Stomach (tissue), 4 donors: ENCODE measurements at regions not wholly inside any gene's neighbourhood (a gene's known extent, or its start where the extent isn't known, plus 50 kb on each side); places are given as distances from the start of the nearest gene placed in this dataset.

Source experiments
- POLR2A ChIP-seq, 4 donors: fragments of 450-650 bp; IDR thresholded peaks; one replicate each; pipeline ENCODE4 v1.6.1; 2016; ENCODE audit warnings: antibody characterized with exemption in 4 of 4, control low read depth in 2 of 4, mild to moderate bottlenecking in 1 of 4, moderate library complexity in 1 of 4
- TF ChIP-seq, protein P1 (sequence below), 7 experiments: fragments of 450-650 bp in 4 of 7; fragments of 200-600 bp in 3 of 7; sonication (generic) in 3 of 7; IDR thresholded peaks; one replicate each; pipeline ENCODE4 v1.5.1; 2016 to 2019; ENCODE audit warnings: antibody characterized with exemption in 7 of 7, control low read depth in 2 of 7, mild to moderate bottlenecking in 1 of 7

DNA sequence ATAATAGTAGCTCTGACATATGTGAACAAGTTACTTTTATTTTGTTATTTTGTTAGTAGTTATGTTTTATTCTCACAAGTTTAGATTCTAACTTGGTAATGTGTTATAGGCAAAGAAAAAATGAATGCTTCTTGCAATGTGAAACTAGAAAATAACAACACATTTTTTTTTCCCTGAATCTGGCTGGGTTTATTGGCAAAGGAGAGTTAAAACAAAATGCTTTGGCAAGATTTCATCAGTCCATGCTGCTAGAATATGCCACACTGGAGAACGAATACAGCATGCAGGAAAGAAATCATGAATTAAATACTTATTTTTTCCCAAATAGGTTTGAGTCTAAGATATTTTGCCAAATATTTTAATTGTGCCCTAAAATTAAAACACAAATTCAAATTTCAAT lies 1048.1 kb upstream of the ACO1 start:
- TF ChIP-seq, protein P1, sequence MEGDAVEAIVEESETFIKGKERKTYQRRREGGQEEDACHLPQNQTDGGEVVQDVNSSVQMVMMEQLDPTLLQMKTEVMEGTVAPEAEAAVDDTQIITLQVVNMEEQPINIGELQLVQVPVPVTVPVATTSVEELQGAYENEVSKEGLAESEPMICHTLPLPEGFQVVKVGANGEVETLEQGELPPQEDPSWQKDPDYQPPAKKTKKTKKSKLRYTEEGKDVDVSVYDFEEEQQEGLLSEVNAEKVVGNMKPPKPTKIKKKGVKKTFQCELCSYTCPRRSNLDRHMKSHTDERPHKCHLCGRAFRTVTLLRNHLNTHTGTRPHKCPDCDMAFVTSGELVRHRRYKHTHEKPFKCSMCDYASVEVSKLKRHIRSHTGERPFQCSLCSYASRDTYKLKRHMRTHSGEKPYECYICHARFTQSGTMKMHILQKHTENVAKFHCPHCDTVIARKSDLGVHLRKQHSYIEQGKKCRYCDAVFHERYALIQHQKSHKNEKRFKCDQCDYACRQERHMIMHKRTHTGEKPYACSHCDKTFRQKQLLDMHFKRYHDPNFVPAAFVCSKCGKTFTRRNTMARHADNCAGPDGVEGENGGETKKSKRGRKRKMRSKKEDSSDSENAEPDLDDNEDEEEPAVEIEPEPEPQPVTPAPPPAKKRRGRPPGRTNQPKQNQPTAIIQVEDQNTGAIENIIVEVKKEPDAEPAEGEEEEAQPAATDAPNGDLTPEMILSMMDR (IDR thresholded peaks at IDR 0.05) = no peak
- TF ChIP-seq POLR2A (IDR thresholded peaks at IDR 0.05) = no peak
